ENCODE measurements at regions not wholly inside any gene's neighbourhood (a gene's known extent, or its start where the extent isn't known, plus 50 kb on each side); places are given as distances from the start of the nearest gene placed in this dataset.

DNA sequence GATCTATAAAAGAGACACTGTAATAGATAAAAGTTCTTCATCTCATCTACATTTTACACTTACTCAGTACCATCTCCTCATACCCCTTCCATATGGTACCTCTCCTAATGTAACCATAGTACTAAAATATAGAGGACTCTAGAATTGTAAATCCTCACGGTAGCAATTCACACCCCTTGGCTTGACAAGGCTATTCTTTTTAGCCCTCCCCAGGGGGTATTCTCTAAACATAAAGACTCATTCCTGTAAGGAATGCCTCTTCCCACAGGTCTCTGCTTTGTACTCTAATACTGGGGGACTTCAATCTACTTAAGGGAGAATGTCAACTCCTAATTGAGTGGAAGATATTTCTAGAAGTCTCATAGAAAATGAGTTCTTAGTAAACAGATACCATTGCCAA, 85.9 kb downstream of the VIP start:
- no peaks in the 10 kb centered on the region for H3K9me3 ChIP-seq (ENCODE audit: low read length)
- H3K4me3 ChIP-seq (ENCODE audit: low read length): no peak overlapping the region
- no peaks in the 10 kb centered on the region for H3K79me2 ChIP-seq (replicated peaks; ENCODE audit: insufficient read depth, low read length)
- no peak overlapping the region for H2AFZ ChIP-seq (ENCODE audit: low read depth, low read length)
- H3K27ac ChIP-seq (ENCODE audit: low read length): no peak overlapping the region
- no peak overlapping the region for H3K4me2 ChIP-seq (ENCODE audit: low read length)
- TF ChIP-seq RAD21 (conservative IDR thresholded peaks at IDR 0.05) (no peak), EZH2 (IDR thresholded peaks at IDR 0.05; ENCODE audit: borderline replicate concordance, insufficient read depth, low read length, poor library complexity, severe bottlenecking) (no peak), MXI1 (conservative IDR thresholded peaks at IDR 0.05; ENCODE audit: poor library complexity, severe bottlenecking) (no peak), TAF1 (IDR thresholded peaks at IDR 0.05; ENCODE audit: low read depth) (no peak), POLR2AphosphoS5 (IDR thresholded peaks at IDR 0.05) (no peak)
- TF ChIP-seq, protein P1, sequence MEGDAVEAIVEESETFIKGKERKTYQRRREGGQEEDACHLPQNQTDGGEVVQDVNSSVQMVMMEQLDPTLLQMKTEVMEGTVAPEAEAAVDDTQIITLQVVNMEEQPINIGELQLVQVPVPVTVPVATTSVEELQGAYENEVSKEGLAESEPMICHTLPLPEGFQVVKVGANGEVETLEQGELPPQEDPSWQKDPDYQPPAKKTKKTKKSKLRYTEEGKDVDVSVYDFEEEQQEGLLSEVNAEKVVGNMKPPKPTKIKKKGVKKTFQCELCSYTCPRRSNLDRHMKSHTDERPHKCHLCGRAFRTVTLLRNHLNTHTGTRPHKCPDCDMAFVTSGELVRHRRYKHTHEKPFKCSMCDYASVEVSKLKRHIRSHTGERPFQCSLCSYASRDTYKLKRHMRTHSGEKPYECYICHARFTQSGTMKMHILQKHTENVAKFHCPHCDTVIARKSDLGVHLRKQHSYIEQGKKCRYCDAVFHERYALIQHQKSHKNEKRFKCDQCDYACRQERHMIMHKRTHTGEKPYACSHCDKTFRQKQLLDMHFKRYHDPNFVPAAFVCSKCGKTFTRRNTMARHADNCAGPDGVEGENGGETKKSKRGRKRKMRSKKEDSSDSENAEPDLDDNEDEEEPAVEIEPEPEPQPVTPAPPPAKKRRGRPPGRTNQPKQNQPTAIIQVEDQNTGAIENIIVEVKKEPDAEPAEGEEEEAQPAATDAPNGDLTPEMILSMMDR (IDR thresholded peaks at IDR 0.05; ENCODE audit: poor library complexity, severe bottlenecking): no peak
- H4K20me1 ChIP-seq (ENCODE audit: insufficient read depth): no peaks in the 10 kb centered on the region
- no peaks in the 10 kb centered on the region for H3K27me3 ChIP-seq (ENCODE audit: insufficient read depth, low read depth, low read length)
- H3K36me3 ChIP-seq (ENCODE audit: insufficient read depth, low read length): no peaks in the 10 kb centered on the region
- no peaks in the 10 kb centered on the region for H3K9me2 ChIP-seq (ENCODE audit: insufficient read depth, low read length)
- H3K9ac ChIP-seq (ENCODE audit: low read length): no peak overlapping the region
- no peaks in the 10 kb centered on the region for H3F3A ChIP-seq (ENCODE audit: insufficient read depth, low read length, poor library complexity, severe bottlenecking)

DNA sequence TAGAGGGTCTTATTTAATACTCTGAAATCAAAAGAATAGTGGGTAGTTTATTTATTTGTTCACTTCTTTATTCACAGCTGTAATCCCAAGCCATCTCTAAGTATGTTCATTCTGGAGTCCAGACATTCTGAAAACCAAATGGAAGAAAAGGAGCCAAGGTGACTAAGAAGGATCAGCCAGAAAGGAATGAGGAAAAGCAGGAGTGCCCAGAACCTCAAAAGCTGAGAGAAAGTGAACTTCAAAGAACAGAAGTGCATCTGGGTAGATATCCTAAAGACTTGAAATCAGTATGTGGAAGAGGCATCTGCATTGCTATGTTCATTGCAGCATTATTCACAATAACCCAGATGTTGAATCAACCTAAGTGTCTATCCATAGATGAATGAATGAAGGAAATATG, 94.8 kb downstream of the VIP start:
- Histone ChIP-seq H3K4me2 (ENCODE audit: low read length) (no peak overlapping the region), H4K20me1 (ENCODE audit: insufficient read depth) (no peaks in the 10 kb centered on the region), H2AFZ (ENCODE audit: low read depth, low read length) (no peak overlapping the region), H3K79me2 (replicated peaks; ENCODE audit: insufficient read depth, low read length) (no peaks in the 10 kb centered on the region), H3F3A (ENCODE audit: insufficient read depth, low read length, poor library complexity, severe bottlenecking) (no peaks in the 10 kb centered on the region), H3K4me3 (ENCODE audit: low read length) (no peak overlapping the region), H3K9me2 (ENCODE audit: insufficient read depth, low read length) (no peaks in the 10 kb centered on the region), H3K36me3 (ENCODE audit: insufficient read depth, low read length) (no peaks in the 10 kb centered on the region), H3K9me3 (ENCODE audit: low read length) (peaks cover 6% of the 10 kb centered on the region), H3K27ac (ENCODE audit: low read length) (no peak overlapping the region), H3K9ac (ENCODE audit: low read length) (no peak overlapping the region), H3K27me3 (ENCODE audit: insufficient read depth, low read depth, low read length) (no peaks in the 10 kb centered on the region)
- TF ChIP-seq TAF1 (IDR thresholded peaks at IDR 0.05; ENCODE audit: low read depth): no peak
- no peak for TF ChIP-seq MXI1 (conservative IDR thresholded peaks at IDR 0.05; ENCODE audit: poor library complexity, severe bottlenecking)
- no peak for TF ChIP-seq RAD21 (conservative IDR thresholded peaks at IDR 0.05)
- TF ChIP-seq EP300 (conservative IDR thresholded peaks at IDR 0.05; ENCODE audit: poor library complexity, severe bottlenecking): no peak
- no peak for TF ChIP-seq SMC3 (conservative IDR thresholded peaks at IDR 0.05; ENCODE audit: poor library complexity)
- TF ChIP-seq, protein P2, sequence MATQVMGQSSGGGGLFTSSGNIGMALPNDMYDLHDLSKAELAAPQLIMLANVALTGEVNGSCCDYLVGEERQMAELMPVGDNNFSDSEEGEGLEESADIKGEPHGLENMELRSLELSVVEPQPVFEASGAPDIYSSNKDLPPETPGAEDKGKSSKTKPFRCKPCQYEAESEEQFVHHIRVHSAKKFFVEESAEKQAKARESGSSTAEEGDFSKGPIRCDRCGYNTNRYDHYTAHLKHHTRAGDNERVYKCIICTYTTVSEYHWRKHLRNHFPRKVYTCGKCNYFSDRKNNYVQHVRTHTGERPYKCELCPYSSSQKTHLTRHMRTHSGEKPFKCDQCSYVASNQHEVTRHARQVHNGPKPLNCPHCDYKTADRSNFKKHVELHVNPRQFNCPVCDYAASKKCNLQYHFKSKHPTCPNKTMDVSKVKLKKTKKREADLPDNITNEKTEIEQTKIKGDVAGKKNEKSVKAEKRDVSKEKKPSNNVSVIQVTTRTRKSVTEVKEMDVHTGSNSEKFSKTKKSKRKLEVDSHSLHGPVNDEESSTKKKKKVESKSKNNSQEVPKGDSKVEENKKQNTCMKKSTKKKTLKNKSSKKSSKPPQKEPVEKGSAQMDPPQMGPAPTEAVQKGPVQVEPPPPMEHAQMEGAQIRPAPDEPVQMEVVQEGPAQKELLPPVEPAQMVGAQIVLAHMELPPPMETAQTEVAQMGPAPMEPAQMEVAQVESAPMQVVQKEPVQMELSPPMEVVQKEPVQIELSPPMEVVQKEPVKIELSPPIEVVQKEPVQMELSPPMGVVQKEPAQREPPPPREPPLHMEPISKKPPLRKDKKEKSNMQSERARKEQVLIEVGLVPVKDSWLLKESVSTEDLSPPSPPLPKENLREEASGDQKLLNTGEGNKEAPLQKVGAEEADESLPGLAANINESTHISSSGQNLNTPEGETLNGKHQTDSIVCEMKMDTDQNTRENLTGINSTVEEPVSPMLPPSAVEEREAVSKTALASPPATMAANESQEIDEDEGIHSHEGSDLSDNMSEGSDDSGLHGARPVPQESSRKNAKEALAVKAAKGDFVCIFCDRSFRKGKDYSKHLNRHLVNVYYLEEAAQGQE (IDR thresholded peaks at IDR 0.05; ENCODE audit: borderline replicate concordance): no peak
- TF ChIP-seq, protein P1 (IDR thresholded peaks at IDR 0.05; ENCODE audit: poor library complexity, severe bottlenecking): no peak
- TF ChIP-seq POLR2AphosphoS5 (IDR thresholded peaks at IDR 0.05): no peak
- no peak for TF ChIP-seq EZH2 (IDR thresholded peaks at IDR 0.05; ENCODE audit: borderline replicate concordance, insufficient read depth, low read length, poor library complexity, severe bottlenecking)
